ENCODE measurements at regions not wholly inside any gene's neighbourhood (a gene's known extent, or its start where the extent isn't known, plus 50 kb on each side); places are given as distances from the start of the nearest gene placed in this dataset.

GRCh38 chr10:4567637-4568036, 258.4 kb upstream of the AKR1E2 start:
- DNase-seq: no peak

- no peak for DNase-seq
Observed at GRCh38 chr10:4566011-4566410, 260.0 kb upstream of the AKR1E2 start.

GRCh38 chr10:4561296-4561695, 264.7 kb upstream of the AKR1E2 start:
- DNase-seq: no peak

- DNase-seq: no peak
Observed at GRCh38 chr10:4557469-4557868, 268.5 kb upstream of the AKR1E2 start.

GRCh38 chr10:4556527-4556926, 269.5 kb upstream of the AKR1E2 start:
- no peak for DNase-seq

DNA sequence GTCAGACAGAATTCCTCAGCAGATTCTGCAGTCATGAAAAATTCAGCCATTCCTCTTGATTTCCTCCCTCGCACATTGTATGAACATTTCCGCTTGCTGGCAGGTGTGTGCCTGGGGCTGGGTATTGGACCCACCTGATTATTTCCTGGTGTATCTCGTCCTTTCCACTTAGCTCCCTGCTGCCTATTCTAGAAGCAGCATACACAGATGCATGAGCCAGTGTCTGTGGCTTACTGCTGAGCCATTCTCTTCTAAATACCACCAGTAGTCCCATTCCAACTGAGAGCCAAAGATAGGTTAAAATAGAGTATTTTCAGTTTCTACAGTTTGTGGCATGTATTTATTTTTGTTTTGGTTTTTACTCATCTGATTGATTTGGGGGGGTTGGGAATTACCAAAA, 270.1 kb upstream of the AKR1E2 start:
- DNase-seq: no peak

- DNase-seq: no peak
Observed at GRCh38 chr10:4549139-4549653, 276.8 kb upstream of the AKR1E2 start.

- DNase-seq: no peak
Observed at GRCh38 chr10:4546931-4547330, 279.1 kb upstream of the AKR1E2 start.

- no peak for DNase-seq
Observed at GRCh38 chr10:4546500-4546899, 279.5 kb upstream of the AKR1E2 start.

GRCh38 chr10:4545062-4545461, 280.9 kb upstream of the AKR1E2 start:
- no peak for DNase-seq

GRCh38 chr10:4543938-4544533, 282.0 kb upstream of the AKR1E2 start:
- DNase-seq: no peak

- no peak for DNase-seq
Observed at GRCh38 chr10:4541292-4541691, 284.7 kb upstream of the AKR1E2 start.

DNA sequence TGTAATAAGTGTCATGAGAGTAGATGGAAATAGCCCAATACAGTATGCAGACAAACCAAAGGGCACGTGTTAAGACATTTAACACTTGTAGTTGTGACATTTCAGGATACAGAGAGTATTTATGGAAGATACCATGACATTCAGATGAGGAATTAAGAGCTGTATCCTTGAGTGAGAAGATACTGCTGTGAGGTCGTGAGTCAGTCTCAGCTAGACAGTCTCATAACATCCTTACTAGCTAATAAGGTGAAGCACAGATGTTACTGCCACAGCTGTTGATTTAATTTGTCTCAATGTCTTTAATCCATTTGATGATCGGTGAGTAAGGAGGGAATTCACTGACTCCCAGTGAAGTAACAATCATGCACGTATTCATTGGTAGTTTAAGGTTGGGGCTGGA, 288.0 kb upstream of the AKR1E2 start:
- DNase-seq: no peak

DNA sequence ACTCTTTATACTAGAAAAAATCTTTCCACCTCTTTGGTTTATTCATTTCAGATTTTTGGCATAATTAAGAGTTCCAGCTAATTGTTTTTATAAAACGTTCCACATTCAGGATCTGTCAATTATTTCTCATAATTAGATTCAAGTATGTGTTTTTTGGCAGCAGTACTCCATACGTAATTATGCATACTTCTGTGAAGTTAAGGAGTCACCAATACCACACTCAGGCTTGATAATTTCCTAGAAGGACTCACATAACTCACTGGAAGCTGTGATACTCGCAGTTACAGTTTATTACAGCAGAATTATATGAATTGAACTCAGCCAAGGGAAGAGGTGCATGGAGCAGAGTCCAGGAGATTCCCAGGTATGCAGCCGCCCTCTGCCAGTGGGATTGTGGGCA, 290.5 kb upstream of the AKR1E2 start:
- DNase-seq: no peak

- DNase-seq: no peak
Observed at GRCh38 chr10:4533621-4534020, 292.4 kb upstream of the AKR1E2 start.

- no peak for DNase-seq
Observed at GRCh38 chr10:4532976-4533375, 293.0 kb upstream of the AKR1E2 start.

DNA sequence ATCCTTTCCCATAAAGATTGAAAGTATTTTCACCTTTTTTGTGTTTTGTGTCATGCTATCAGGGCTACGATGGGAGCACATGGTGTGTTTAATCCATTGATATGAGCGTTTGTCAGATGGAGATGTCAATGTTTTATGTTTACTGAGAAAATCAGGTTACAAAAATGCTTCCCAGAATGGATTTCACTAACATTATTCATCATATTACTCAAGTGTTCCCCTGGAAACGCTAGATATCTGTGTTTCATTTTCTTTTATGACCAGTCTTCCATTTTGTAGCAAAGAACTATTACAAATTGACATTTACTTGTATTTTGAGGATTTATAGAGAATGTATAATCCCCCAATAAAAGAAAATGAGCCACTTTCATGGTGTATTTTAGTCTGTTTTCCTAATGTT, 293.5 kb upstream of the AKR1E2 start:
- DNase-seq: no peak

- no peak for DNase-seq
Observed at GRCh38 chr10:4532011-4532410, 294.0 kb upstream of the AKR1E2 start.

DNA sequence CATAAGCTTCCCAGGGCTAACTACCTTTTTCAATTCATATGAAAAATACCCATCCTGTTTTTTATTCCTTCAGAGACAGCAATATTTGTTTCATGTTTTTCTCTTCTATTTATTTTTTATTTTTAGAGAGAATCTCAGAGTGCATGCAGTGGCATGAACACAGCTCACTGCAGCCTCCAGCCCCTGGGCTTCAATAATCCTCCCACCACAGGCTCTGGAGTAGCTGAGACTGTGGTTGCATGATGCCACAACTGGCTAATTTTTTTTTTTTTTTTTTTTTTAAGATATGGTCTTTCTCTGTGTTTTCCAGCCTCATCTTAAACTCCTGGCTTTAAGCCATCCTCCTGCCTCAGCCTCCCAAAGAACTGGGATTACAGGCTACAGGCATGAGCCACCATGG, 296.7 kb upstream of the AKR1E2 start:
- no peak for DNase-seq

DNA sequence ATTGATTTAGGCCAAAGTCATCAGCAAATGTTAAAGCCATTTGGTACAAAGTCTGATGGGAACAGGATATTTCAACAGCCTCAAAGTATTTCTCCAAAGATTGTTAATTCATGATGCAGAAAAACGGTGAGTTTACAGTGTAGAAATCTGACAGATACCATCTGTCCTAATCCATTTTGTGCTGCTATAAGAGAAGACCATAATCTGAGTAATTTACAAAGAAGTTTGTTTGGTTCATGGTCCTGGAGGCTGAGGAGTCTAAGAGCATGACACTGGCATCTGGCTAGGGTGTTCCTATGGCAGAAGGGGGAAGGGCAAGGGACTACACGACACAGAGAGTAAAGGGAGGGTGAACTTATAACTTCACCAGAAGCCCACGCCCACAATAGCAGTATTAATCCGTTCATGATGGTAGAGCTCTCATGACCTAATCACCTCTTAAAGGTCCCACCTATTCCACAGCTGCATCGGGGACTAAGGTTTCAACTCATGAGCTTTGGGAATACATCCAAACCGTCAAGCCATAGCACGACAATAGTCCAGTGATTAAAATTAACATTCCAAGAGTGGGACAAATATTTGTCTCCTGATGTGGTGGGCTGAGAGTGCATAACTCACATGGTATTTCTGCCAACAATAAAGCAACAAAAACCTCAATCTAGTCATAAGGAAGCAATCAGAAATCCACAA, 298.6 kb upstream of the AKR1E2 start:
- DNase-seq: no peak

GRCh38 chr10:4526311-4526731, 299.7 kb upstream of the AKR1E2 start:
- DNase-seq: no peak

GRCh38 chr10:4525103-4525502, 300.9 kb upstream of the AKR1E2 start:
- DNase-seq: no peak

DNA sequence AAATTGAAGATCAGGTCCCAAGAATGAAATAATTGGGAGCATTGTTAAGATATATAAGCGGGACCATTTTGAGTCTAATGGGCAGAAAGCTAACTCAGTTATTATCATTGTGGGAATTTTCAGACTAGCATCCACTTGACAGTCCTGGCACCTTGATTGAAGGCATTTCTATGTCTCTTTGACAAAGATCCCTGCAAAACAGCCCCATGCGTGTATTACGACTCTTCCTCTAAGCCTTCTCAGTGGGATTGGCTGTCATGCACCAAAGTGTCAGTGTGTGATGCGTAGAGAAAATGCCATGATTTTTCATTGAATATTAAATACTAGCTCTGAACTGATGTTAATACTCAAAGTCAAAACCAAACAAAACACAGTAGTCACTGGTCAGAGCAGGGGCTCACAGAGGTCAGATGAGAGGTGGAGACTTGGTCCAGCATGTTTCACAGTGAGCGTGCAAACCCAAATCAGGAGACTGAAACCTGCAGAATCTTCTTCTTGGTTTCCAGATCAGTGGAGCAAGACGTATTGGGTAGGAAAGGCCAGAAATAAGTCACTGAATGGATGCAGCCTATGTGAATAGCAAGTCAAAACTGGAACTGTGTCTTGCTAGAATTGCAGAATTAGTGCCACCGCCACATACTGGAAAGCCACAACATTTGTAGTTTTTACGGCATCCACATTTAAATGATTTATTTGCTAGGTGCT, 303.6 kb upstream of the AKR1E2 start:
- no peak for DNase-seq

Measured in activated CD4-positive, alpha-beta T cell treated with anti-CD3 and anti-CD28 coated beads for 1 hour (primary cell).